Aorta (tissue), 5 donors: ENCODE measurements at regions not wholly inside any gene's neighbourhood (a gene's known extent, or its start where the extent isn't known, plus 50 kb on each side); places are given as distances from the start of the nearest gene placed in this dataset.

ENCODE experiments used
- ATAC-seq: fragments of 200-7000 bp; cut with Tn5 transposase; one replicate; pipeline ENCODE4 v1.9.1; 2022; ENCODE audit warnings: moderate library complexity; ENCODE audit not compliant: low FRiP score
- DNase-seq, 2 donors: peaks; one replicate each; pipeline ENCODE4 v3.0.0-alpha.2; 2020
- H3K27ac ChIP-seq, 2 donors: one replicate each; pipeline ENCODE4 v1.5.1; 2013; ENCODE audit warnings: low read length in 2 of 2, mild to moderate bottlenecking in 2 of 2, moderate library complexity in 2 of 2, control low read depth in 1 of 2, inconsistent platforms in 1 of 2, low read depth in 1 of 2
- H3K27me3 ChIP-seq, 2 donors: one replicate each; pipeline ENCODE4 v1.6.1; 2013; ENCODE audit warnings: control low read depth in 1 of 2, low read length in 1 of 2, mild to moderate bottlenecking in 1 of 2, moderate library complexity in 1 of 2; ENCODE audit not compliant: insufficient read depth in 2 of 2, control insufficient read depth in 1 of 2
- H3K36me3 ChIP-seq, 2 donors: one replicate each; pipeline ENCODE4 v1.6.1; 2013; ENCODE audit warnings: control low read depth in 1 of 2, low read length in 1 of 2, mild to moderate bottlenecking in 1 of 2; ENCODE audit not compliant: insufficient read depth in 2 of 2, control insufficient read depth in 1 of 2
- H3K4me1 ChIP-seq, 2 donors: one replicate each; pipeline ENCODE4 v1.6.1; 2013; ENCODE audit warnings: low read length in 2 of 2, control low read depth in 1 of 2, mild to moderate bottlenecking in 1 of 2, moderate library complexity in 1 of 2; ENCODE audit not compliant: insufficient read depth in 2 of 2, control insufficient read depth in 1 of 2
- H3K4me3 ChIP-seq, 2 donors: one replicate each; pipeline ENCODE4 v1.5.1; 2013; ENCODE audit warnings: low read length in 2 of 2, control low read depth in 1 of 2, mild to moderate bottlenecking in 1 of 2
- H3K9me3 ChIP-seq: one replicate; pipeline ENCODE4 v1.6.1; 2013; ENCODE audit warnings: mild to moderate bottlenecking, low read length; ENCODE audit not compliant: control insufficient read depth
- WGBS, 2 donors: extraction: QIAGEN DNeasy Blood & Tissue Kit; methylation state at CpG; one replicate each; pipeline ENCODE4 v1.1.7; 2013; 5-methylcytosine and 5-hydroxymethylcytosine counted together
- intact Hi-C, 2 donors: fragments of 100-400 bp; cut with DNase I; formaldehyde crosslinking; loops; one replicate each; pipeline versions ENCODE4 v1.14.2 to v1.15.0; 2022
- donor health status: healthy with polysubstance abuse.
- donor health status: Bipolar disorder and iron deficiency.
- donor health status: DM: no; HTN: no; CAD: no.
- donor health status: DM: no; HTN: no; CAD: no.
- donor health status: DM: yes; HTN: yes; CAD: no.

GRCh38 chr9:29981013-29981412 lies 2403.4 kb upstream of the ACO1 start:
- intact Hi-C loops: no loop called here
- Histone ChIP-seq H3K4me3 (no peak overlapping the region), H3K36me3 (no peaks in the 10 kb centered on the region), H3K4me1 (no peaks in the 10 kb centered on the region), H3K9me3 (no peaks in the 10 kb centered on the region), H3K27ac (no peak overlapping the region), H3K27me3 (no peaks in the 10 kb centered on the region)
- ATAC-seq: no peak
- DNase-seq: no peak
- WGBS, 2 donors: 48 to 54% methylated on average over 4 of the region's 4 CpGs

- intact Hi-C loops: no loop called here
- no peak for ATAC-seq
- no peak overlapping the region for H3K27ac ChIP-seq
- H3K27me3 ChIP-seq: no peaks in the 10 kb centered on the region
- no peak overlapping the region for H3K4me3 ChIP-seq
- DNase-seq: no peak
- H3K4me1 ChIP-seq: no peaks in the 10 kb centered on the region
- peaks cover 1% of the 10 kb centered on the region for H3K9me3 ChIP-seq
- H3K36me3 ChIP-seq: no peaks in the 10 kb centered on the region
Measured at GRCh38 chr9:29999645-30000044, 2384.8 kb upstream of the ACO1 start.

GRCh38 chr9:30010691-30011090 lies 2373.8 kb upstream of the ACO1 start:
- 35 to 36% methylated on average over 3 of the region's 3 CpGs for WGBS, 2 donors
- no peaks in the 10 kb centered on the region for H3K27me3 ChIP-seq
- H3K4me1 ChIP-seq: no peaks in the 10 kb centered on the region
- no peak for DNase-seq
- ATAC-seq: no peak
- H3K27ac ChIP-seq: no peak overlapping the region
- no peaks in the 10 kb centered on the region for H3K9me3 ChIP-seq
- intact Hi-C loops: no loop called here
- H3K36me3 ChIP-seq: no peaks in the 10 kb centered on the region
- H3K4me3 ChIP-seq: no peak overlapping the region

- Histone ChIP-seq H3K36me3 (no peaks in the 10 kb centered on the region), H3K27me3 (no peaks in the 10 kb centered on the region), H3K4me3 (no peak overlapping the region), H3K27ac (no peak overlapping the region), H3K4me1 (no peaks in the 10 kb centered on the region), H3K9me3 (no peaks in the 10 kb centered on the region)
- intact Hi-C loops: no loop called here
- ATAC-seq (no peak), DNase-seq (no peak)
Measured at GRCh38 chr9:30012622-30013021, 2371.8 kb upstream of the ACO1 start.

DNA sequence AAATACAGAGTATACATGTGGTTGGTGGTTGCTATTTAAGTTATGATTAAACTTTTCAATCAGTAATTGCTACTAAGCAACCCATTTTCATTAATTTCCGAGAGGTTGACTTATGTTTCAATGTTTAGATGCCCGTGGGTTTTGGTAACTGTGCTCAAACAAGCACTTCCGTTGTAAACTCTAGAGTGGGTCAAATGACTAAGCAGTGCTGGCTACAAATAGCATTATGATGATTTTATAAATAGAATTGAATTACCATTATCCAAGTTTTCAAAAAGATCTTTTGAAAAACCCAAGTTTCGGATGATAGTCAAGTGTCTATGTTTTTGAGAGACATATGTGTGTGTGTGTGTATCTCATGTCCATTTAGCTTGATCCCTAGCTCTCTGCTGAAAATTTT lies 2369.4 kb upstream of the ACO1 start:
- DNase-seq (no peak), ATAC-seq (no peak)
- Histone ChIP-seq H3K27ac (no peak overlapping the region), H3K9me3 (no peaks in the 10 kb centered on the region), H3K36me3 (no peaks in the 10 kb centered on the region), H3K27me3 (no peaks in the 10 kb centered on the region), H3K4me1 (no peaks in the 10 kb centered on the region), H3K4me3 (no peak overlapping the region)
- intact Hi-C loops: no loop called here
- 72 to 77% methylated on average over 4 of the region's 4 CpGs for WGBS, 2 donors

DNA sequence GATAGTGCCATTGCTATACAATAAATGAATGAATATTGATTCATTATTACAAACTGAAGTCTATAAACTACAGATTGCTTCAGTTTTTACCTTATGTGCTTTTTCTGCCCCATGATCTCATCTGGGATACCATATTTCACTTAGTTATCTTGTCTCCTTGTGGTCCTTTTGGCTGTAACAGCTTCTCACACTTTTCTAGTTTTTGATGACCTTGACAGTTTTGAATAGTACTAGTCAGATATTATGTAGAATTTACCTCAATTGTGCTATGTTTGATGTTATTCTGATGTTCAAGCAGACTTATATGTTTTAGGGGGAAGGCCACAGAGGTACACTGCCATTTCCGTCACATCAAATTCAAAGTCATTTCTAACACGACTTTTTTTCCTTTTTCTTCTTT lies 2364.3 kb upstream of the ACO1 start:
- Histone ChIP-seq H3K4me3 (no peak overlapping the region), H3K4me1 (no peaks in the 10 kb centered on the region), H3K9me3 (no peaks in the 10 kb centered on the region), H3K36me3 (no peaks in the 10 kb centered on the region), H3K27ac (no peak overlapping the region), H3K27me3 (no peaks in the 10 kb centered on the region)
- 68 to 74% methylated on average over 2 of the region's 2 CpGs for WGBS, 2 donors
- no peak for DNase-seq
- ATAC-seq: no peak
- intact Hi-C loops: no loop called here

- DNase-seq (no peak), ATAC-seq (no peak)
- intact Hi-C loops: no loop called here
- peaks cover 1% of the 10 kb centered on the region for H3K9me3 ChIP-seq
- H3K4me1 ChIP-seq: no peaks in the 10 kb centered on the region
- no peaks in the 10 kb centered on the region for H3K36me3 ChIP-seq
- no peaks in the 10 kb centered on the region for H3K27me3 ChIP-seq
- WGBS, 2 donors: 53 to 64% methylated on average over 1 of the region's 1 CpG
- no peak overlapping the region for H3K4me3 ChIP-seq
- H3K27ac ChIP-seq: no peak overlapping the region
Measured at GRCh38 chr9:30035761-30036160, 2348.7 kb upstream of the ACO1 start.

DNA sequence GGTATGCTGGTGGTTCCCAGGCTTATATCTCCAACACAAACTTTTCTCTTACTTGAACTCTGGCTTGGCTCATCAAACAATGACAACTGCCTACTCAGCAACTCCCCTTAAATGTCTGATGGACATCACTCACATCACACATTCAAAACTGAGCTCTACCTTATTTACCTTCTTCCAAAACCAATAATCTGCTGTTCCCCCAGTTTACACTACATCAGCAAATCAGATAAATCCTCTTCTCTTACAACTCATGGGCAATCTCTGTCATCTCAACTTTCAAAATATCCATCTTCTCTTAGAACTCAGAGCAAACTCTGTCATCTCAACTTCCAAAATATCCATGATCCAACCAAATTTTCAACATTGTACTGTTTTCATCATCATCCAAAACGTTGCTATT lies 2347.9 kb upstream of the ACO1 start:
- Histone ChIP-seq H3K4me1 (no peaks in the 10 kb centered on the region), H3K27me3 (no peaks in the 10 kb centered on the region), H3K4me3 (no peak overlapping the region), H3K36me3 (no peaks in the 10 kb centered on the region), H3K27ac (no peak overlapping the region), H3K9me3 (peaks cover 1% of the 10 kb centered on the region)
- no peak for DNase-seq
- ATAC-seq: no peak
- 36 to 52% methylated on average over 1 of the region's 1 CpG for WGBS, 2 donors
- intact Hi-C loops: no loop called here

GRCh38 chr9:30039712-30040111 lies 2344.7 kb upstream of the ACO1 start:
- H3K27ac ChIP-seq: no peak overlapping the region
- no peaks in the 10 kb centered on the region for H3K27me3 ChIP-seq
- no peak for DNase-seq
- 57 to 62% methylated on average over 1 of the region's 1 CpG for WGBS, 2 donors
- no peaks in the 10 kb centered on the region for H3K36me3 ChIP-seq
- no peak for ATAC-seq
- H3K4me3 ChIP-seq: no peak overlapping the region
- H3K4me1 ChIP-seq: no peaks in the 10 kb centered on the region
- intact Hi-C loops: no loop called here
- no peaks in the 10 kb centered on the region for H3K9me3 ChIP-seq

- Histone ChIP-seq H3K27me3 (no peaks in the 10 kb centered on the region), H3K4me1 (no peaks in the 10 kb centered on the region), H3K4me3 (no peak overlapping the region), H3K27ac (no peak overlapping the region), H3K36me3 (no peaks in the 10 kb centered on the region), H3K9me3 (no peaks in the 10 kb centered on the region)
- 86% methylated on average over 8 of the region's 8 CpGs for WGBS, 2 donors
- no peak for ATAC-seq
- no peak for DNase-seq
- intact Hi-C loops: no loop called here
Measured at GRCh38 chr9:30048396-30048795, 2336.0 kb upstream of the ACO1 start.
